ENCODE measurements at regions not wholly inside any gene's neighbourhood (a gene's known extent, or its start where the extent isn't known, plus 50 kb on each side); places are given as distances from the start of the nearest gene placed in this dataset.

GRCh38 chr2:212871597-212871996, 279.8 kb downstream of the IKZF2 start:
- TF ChIP-seq, protein P1, sequence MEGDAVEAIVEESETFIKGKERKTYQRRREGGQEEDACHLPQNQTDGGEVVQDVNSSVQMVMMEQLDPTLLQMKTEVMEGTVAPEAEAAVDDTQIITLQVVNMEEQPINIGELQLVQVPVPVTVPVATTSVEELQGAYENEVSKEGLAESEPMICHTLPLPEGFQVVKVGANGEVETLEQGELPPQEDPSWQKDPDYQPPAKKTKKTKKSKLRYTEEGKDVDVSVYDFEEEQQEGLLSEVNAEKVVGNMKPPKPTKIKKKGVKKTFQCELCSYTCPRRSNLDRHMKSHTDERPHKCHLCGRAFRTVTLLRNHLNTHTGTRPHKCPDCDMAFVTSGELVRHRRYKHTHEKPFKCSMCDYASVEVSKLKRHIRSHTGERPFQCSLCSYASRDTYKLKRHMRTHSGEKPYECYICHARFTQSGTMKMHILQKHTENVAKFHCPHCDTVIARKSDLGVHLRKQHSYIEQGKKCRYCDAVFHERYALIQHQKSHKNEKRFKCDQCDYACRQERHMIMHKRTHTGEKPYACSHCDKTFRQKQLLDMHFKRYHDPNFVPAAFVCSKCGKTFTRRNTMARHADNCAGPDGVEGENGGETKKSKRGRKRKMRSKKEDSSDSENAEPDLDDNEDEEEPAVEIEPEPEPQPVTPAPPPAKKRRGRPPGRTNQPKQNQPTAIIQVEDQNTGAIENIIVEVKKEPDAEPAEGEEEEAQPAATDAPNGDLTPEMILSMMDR (IDR thresholded peaks at IDR 0.05) = no peak
- TF ChIP-seq POLR2A (IDR thresholded peaks at IDR 0.05) = no peak
- TF ChIP-seq EP300 (IDR thresholded peaks at IDR 0.05) = no peak
